SKM-1 (cell line): ENCODE measurements at regions not wholly inside any gene's neighbourhood (a gene's known extent, or its start where the extent isn't known, plus 50 kb on each side); places are given as distances from the start of the nearest gene placed in this dataset.

ENCODE experiments used
- DNase-seq: peaks from one replicate; lab custom pipeline; 2025; ENCODE audit not compliant: unreplicated experiment; lab: John Stamatoyannopoulos, UW

DNA sequence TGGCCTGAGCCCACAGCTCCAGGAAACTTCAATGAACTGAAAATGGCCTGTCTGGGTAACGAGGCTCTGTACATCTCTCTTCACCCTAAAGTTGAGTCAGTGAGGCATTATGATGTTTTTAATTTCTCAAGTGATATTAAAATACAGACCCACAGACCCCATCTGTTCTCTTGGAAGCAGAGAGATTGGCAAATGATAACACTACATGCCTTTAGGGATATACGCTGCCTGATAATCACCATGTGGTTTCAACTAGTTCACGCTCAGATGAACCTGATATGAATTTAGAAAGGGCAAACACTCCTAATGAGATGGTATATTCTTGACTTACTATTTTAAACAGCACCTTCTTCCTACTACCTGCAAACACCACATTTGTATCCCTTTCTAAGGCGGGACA lies 127.5 kb downstream of the RFC3 start:
- DNase-seq = no peak

DNA sequence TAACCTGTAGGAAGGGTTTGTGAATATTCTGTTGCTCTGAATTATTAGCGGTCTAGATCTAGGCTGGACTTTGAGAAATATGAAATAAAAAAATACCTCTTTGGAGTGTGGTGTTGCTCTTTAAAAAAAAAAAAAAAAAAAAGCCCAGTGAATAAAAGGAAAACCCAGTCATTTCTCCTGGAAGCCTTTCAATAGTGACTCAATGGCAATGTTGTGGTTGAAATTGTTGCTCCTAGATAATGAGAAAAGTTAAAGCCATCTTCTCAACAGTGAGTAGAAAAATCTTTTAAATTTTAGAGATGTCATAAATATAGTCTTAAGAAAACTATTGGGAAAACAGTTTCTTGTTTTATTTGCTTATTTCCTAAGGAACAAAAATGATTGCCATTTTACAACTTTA lies 135.3 kb downstream of the RFC3 start:
- no peak for DNase-seq

DNA sequence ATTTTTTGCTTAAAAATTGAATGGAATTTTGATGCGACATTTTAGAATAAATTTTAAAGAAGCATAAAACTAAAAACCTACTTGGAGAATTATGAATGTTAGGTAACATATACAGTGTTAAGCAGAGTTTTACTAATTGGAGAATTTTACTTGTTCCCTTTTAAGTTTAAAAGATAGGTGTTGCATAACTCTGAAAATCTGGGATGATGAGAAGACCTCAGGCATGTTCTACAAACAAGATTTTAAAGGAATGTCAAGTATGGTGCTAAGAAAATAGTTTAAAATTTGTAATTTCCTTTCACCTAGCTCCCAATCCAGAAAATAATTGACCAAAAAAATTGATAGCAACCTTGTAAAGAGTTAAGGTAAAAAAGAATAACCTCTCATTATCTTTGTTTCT lies 135.8 kb downstream of the RFC3 start:
- no peak for DNase-seq

DNA sequence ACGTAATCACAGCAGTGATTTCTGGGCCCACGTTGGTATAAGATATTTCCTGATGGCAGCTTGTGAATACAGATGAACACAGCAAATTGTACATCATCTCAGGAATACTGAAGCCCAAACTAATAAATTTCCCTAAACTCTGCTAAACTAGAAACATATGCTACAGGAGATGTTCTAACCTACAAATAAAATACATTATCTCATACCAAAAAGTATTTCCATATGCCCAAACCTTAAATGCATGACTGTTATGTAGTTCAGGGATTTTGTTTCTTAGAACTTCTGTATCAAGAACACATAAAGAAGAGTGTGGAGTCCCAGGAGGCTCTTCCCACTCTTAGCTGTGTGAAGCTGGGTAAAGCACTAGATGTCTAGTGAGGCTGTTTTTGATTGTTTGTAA lies 138.4 kb downstream of the RFC3 start:
- no peak for DNase-seq

DNA sequence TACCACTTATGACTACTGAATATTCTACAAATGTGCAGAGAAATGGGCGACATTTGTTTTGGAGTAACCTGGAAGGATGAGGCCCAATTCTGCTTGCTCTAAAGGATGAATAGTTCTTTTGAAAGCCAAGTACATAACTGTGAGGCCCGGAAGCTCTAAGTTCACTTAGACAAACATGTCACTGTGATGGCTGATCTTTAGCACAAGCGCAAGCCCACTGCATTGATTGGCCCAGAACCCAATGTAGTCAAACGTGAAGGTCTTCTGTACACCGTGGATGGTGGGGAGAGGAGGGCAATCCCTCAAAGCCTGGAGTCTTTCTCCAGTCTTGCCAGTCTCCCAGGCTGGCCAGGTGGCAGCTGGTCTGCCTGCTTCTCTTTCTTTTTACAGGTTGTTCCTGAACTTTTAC lies 139.6 kb downstream of the RFC3 start:
- no peak for DNase-seq

DNA sequence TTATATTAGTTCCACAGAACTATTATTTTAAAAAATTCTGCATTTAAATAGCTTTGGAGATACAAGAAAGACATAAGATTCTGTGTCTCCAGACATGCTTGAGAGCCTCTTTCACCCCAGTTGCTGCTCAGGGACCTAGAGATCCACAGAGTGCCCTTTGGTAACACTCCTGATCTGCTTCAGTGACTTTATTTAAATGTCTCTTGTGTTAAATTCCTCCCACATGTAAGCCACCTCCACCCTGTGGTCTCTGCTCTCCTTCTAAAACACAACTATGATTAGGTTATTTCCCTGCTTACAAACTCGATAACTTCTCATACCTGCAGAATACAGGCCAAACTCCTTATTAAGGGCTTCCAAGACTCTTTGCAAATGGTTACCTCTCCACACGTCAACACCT lies 141.0 kb downstream of the RFC3 start:
- DNase-seq = no peak

DNA sequence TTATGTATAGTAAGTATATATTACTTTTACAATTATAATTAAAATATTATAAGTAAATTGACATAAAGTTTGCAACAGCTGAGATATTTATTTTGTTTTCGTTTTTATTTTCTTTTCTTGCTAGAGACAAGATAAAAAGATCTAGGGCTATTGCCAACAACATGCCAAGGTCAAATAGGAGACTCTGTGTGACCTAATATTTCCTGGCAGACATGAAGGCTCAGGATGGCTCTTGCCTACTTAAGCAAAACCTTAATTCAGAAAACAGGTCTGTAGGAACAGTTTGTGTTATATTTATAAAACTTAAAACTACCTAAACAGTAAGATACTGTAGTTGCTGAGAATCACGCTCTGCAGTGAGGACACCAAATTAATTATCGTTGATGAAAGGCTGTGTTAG lies 145.2 kb downstream of the RFC3 start:
- no peak for DNase-seq

DNA sequence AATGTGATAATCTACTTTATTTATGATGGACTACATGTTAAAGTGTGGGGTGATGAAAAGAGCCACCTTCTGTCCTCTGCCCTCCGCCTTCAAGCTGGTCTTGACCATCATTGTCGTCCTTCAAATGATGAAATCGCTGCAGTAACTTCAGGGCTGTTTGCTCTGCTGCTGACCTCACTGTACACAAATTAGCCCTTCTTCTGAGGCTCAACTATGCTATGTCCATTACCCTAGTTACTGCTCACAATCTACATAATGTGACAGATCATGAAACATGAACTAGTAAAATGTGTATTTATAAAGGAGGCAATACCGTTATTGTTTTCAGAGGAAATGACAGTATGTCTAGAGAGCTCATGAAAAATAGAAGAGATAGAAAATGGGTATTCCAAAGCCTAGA lies 145.9 kb downstream of the RFC3 start:
- no peak for DNase-seq

DNA sequence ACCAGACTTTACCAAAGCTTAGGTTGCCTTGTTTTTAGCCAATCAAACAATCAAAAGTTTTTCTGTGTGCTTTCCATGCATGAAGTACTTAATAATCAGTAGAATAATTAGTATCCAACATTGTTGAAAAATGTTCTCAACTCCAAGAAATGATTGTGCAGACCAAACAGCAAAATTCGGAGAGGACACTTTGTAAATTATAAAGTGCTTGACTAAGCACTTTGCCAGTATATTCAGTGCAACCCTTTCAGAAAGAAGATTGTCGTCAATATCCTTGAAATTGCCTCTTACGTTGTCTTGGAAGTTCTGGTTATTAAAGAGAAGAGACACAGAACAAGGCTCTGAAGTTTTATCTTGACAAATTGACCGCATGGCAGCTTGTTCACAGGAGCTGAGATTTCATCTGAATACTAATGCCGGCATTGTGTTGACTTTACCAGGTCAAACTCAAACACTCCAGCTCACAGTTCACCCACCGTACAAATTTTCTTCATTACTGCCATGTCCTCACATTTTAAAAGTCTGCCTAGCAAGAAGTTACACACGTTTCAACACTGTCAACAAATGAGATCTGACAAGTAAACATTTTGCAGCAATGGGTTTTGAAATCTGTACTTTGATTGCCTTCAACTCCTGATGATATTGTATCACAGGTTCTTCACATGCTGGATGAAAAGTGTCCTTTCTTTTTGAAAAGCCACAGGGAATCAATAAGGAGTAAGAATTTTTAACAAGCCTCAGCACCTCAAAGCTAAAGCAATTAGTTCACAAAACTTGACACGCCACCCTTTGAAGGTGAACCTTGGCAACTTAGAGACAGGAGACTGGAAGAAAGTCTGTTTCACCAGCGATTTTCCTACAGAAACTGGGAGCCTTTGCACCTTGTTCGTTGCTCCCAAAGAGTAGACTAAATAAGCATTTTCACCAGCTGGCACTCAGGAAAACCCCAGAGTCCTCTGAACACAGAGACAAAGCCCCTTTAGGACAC lies 150.9 kb downstream of the RFC3 start:
- DNase-seq = no peak

DNA sequence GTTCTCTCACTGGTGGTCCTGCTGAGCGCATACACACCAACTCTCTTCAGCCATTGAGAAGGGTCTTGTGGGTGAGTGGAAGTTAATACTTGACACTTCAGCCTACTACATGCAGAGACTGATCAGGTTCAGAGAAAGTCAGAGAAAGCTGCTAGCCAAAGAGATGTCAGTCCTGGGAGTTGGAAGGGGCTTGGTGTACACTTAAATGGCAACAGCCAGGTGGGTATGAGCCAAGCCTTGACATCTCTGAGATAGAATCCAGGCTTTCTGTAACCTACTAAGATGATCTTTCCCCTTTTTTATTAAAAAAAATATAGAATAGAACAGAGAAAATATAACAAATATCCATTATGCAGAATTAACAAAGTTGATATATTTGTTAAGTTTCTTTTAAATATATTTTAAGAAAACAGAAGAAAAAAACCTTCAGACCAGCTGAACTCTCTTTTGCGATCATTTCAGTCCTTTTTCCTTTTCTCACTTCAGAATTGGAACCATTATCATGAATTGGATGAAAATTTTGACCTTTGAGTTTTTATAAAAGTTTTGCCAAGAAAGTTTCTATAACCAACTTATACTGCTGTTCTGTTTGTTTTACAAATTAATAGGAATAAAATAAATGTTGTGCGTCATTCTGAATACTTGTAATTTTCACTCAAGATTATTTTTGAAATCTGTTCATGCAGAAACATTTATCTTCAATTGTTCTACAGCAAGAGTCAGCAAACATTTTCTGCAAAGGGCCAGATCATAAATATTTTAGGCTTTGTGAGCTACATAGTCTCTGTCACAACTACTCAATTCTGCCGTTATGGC lies 153.0 kb downstream of the RFC3 start:
- DNase-seq = no peak

DNA sequence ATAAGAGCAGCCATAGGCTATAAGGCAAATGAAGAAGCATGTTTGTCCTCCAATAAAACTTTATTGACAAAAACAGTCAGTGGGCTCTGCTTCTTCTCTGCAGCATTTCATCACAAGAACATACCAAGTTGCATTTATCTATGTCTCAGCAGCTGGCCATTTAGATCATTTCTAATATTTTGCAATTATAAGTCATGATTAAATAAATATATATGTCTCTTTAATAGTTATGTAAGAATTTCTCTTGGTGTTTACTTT lies 153.5 kb downstream of the RFC3 start:
- no peak for DNase-seq

DNA sequence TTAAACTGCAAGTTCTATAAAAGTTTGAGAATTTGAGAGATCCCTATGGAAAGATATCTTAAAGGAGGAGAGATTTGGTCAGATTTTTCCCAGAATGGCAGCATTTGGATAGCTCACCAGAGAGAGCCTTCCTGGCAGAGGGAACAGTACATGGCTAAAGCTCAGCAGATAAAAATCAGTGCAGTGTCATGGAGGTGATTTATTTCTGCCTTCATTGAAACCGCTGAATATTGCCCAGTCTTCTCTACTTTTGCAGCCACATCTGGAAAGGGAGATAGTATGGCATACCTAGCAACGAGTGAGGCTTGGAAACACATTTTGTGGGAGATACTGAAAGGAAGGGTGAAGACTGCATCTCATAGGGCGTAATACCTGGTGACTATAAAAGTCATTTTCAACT lies 155.2 kb downstream of the RFC3 start:
- DNase-seq = no peak

DNA sequence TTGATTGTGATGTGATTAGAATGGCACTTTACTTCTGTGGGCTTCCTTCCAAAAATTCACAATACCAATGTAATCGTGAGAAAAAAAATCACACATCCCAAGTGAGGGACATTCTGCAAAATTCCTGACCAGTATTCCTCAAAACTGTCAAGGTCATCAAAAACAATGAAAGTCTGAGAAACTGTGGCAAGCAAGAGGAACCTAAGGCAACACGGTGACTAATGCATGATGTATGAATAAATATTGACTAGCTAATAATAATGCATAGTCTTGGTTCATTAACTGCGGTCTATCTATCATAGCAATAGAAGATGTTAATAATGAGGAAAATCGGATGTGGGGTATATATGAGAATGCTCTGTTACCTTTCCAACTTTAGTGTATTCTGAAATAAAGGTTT lies 159.0 kb downstream of the RFC3 start:
- DNase-seq = no peak

DNA sequence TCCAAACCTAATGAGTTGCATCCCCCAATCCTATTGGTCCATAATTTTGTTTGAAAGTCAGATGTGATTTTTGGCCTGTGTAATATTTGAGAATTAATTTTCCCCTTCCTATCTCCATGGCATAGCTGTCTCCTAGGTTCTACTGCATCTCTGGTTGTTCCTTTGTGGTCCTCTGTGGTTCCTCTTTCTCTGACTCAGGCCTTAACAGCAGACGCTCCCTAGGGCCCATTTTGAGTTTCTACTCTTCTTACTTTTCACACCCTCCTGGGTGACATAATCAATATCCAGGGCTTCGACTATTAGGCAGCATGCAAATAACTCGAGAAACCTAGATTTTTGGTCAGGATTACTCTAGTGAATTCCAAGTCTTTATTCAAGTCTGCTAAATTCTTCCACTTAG lies 160.7 kb downstream of the RFC3 start:
- no peak for DNase-seq

DNA sequence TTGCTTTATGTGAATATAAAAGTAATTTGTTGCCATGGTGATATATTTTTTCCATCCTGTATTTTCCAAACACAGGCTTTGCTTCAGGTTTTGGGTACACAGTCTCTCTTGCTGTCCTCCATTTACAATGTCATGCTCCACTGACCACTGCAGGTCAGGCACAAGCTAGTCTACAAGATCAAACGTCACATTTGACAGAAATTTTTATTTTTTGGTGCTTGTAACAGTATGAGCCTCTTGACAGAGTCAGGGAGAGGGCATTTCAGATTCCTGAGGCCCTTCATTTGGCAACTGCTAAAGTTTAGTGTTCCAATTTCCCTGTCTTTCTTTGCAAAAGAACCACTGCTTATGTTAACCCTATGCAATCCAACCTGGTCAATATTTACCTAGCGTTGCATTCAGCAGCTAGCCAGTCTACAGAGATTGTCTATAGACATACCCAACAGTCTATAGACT lies 175.0 kb downstream of the RFC3 start:
- DNase-seq = no peak

DNA sequence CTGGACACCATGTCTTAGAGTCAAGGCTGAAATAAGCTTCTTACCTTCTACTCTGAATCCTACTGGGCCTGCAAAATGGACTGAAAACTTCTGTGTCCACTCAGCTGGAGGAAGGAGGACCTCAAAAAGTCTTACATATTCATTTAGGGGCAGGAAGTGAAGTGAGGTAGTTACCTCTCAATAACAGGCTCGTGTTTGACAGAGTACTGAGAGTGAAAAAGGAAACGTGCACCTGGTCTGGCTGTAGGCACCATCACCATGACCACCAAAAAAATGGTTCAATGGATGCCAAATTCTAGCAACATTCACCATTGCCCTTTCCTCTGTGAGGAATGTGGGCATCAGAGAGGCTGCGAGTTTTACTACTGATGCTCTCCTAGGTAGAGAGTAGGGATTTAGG lies 176.2 kb downstream of the RFC3 start:
- no peak for DNase-seq

DNA sequence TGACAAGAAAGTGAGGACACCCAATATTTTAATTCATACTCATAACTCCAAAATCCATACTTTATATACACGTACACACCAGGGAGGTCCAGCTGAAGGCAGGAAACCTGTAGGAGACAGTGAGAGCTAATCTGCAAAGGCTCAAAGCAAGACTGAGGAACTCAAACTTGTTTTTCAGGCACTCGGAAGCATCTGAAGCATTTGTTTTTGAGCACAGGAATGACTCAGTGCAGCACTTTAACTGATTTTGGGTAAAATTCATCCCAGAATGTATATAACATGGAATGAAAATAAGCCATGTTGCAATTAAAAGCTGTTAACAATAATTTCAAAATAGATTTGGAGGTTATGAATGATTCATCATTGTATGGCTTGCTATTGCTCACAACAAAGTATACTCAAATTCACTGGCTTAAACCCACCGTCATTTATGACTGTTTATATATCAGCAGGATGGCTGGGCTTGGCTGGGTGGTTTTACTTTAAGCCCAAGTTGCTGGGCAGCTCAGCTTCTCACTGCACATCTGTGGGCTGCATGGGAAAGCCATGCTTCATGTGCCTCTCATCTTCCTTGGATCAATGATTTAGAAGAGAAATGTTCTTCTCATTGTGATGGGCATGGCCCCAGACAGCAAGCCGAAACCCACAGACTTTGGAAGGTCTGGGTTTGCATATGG lies 177.0 kb downstream of the RFC3 start:
- DNase-seq = no peak

DNA sequence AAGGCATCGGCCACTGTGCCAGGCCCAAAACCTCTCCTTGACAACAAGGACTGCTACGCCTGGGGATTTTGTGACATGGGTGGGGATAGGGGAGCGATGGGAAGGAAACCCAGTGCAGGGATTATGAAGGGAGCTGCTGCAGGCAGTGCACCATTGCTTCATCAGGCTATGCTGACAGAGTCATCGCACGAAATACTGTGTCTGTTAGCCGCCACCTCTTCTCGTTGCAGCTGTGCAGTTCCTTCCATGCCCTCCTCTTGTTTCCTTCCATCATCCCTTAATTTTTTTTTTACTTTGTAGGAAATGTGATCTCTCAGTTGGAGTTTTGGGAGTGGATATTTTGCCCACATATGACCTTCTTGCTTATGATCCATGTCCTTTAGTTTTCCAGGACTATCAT lies 178.7 kb downstream of the RFC3 start:
- no peak for DNase-seq

DNA sequence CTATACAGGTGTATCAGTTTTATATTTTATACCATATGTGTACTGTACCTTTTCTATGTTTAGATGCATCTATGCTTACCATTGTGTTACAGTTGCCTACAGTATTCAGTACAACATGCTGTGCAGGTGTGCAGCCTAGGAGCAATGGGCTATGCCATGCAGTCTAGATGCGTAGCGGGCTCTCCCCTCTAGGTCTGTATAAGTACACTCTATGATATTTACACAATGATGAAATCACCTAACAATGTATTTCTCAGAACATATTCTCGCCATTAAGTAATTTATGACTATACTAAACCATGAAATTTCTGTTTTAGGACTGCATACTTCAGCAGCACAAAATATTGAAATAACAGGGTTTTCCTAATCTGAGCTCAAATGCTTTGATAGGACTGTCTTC lies 179.6 kb downstream of the RFC3 start:
- DNase-seq = no peak

DNA sequence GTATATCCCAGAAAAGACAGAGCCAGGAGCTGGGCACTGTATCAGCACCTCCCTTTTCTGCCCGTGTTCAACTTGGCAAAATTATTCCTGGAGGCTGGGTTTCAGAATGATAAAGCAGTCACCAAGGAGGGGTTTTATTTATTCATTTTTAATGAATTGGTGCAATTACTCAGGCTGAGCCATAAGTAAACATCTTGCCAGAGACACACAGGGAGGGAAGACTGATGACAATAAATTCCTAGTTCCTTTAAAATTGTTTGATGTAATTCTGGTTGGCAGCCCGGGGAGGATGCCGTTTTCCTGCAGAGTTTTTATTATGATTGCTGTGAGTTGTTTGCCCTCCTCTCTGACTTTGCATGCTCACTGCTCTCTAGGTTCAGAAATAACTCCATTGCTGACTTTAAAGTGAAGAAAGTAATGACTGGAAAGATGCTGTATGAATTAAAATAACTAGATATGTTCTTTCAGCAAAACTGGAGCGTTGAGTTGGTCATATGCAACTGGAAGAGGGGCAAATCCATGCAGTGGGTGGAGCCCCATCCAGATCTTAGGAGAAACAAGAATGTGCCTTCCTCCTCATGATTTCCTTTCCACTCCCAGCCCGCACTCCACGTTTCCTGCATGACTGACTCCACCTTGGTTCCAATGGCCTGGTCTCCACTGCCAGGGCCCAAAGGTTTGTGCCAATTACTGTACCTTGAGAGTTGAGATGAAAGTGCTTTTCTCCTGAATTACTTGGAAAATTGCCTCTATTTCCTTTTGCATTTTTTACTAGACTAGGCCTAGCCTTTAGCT lies 182.1 kb downstream of the RFC3 start:
- DNase-seq = no peak

DNA sequence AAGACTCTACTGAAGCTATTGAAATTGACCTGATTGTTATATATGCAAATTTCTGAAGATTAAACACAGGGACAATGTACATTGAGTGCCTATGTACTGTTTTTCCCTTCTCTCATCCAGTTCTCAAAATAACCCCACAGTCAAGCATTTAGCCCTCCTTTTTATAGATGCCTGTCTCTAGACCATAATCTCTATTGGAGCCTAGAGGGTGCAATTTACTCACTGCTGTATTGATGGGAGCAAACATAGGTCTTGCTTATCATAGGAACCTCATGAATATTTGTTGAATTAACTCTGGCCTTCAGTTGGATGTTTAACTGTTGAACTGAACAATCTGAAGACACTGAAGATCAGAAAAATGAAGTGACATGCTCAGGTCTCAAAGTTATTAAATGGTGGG lies 183.0 kb downstream of the RFC3 start:
- DNase-seq = no peak
